H9 (cell line): ENCODE measurements at regions not wholly inside any gene's neighbourhood (a gene's known extent, or its start where the extent isn't known, plus 50 kb on each side); places are given as distances from the start of the nearest gene placed in this dataset.

Source experiments
- DNase-seq: peaks from one replicate; pipeline ENCODE4 v3.0.0-alpha.2; 2017
- H2AFZ ChIP-seq: one replicate; pipeline ENCODE4 v1.6.1; 2013; ENCODE audit warnings: mild to moderate bottlenecking, low read length, control low read depth, moderate library complexity
- H2AK5ac ChIP-seq: 2 replicates; pipeline ENCODE4 v1.6.1; 2013; ENCODE audit warnings: low read length, control low read depth, mixed read lengths; ENCODE audit not compliant: insufficient read length
- H2BK120ac ChIP-seq: one replicate; pipeline ENCODE4 v1.6.1; 2013; ENCODE audit warnings: low read depth, mild to moderate bottlenecking, low read length, control low read depth, inconsistent platforms; ENCODE audit not compliant: poor library complexity, severe bottlenecking
- H2BK12ac ChIP-seq: 2 replicates; pipeline ENCODE4 v1.6.1; 2013; ENCODE audit warnings: low read length, control low read depth, mixed read lengths, low read depth; ENCODE audit not compliant: insufficient read length
- H2BK15ac ChIP-seq: 2 replicates; pipeline ENCODE4 v1.6.1; 2013; ENCODE audit warnings: low read depth, low read length, control low read depth
- H2BK20ac ChIP-seq: one replicate; pipeline ENCODE4 v1.6.1; 2013; ENCODE audit warnings: low read depth, mild to moderate bottlenecking, low read length, control low read depth, inconsistent platforms; ENCODE audit not compliant: poor library complexity, severe bottlenecking
- H2BK5ac ChIP-seq: 2 replicates; pipeline ENCODE4 v1.6.1; 2013; ENCODE audit warnings: low read length, control low read depth, mixed read lengths; ENCODE audit not compliant: insufficient read length
- H3K14ac ChIP-seq: 2 replicates; pipeline ENCODE4 v1.6.1; 2013; ENCODE audit warnings: low read length, control low read depth; ENCODE audit not compliant: insufficient read depth
- H3K18ac ChIP-seq: 2 replicates; pipeline ENCODE4 v1.6.1; 2013; ENCODE audit warnings: low read depth, mild to moderate bottlenecking, mixed read lengths, low read length, control low read depth; ENCODE audit not compliant: insufficient read length
- H3K23ac ChIP-seq: 2 replicates; pipeline ENCODE4 v1.6.1; 2013; ENCODE audit warnings: low read length, control low read depth, mixed read lengths, low read depth; ENCODE audit not compliant: insufficient read length
- H3K23me2 ChIP-seq: 2 replicates; pipeline ENCODE4 v1.6.1; 2013; ENCODE audit warnings: low read depth, mild to moderate bottlenecking, mixed read lengths, low read length, control low read depth; ENCODE audit not compliant: insufficient read length, poor library complexity, severe bottlenecking
- H3K27ac ChIP-seq: 2 replicates; pipeline ENCODE4 v1.5.1; 2013; ENCODE audit warnings: low read length, control low read depth, mixed read lengths, low read depth; ENCODE audit not compliant: insufficient read length
- H3K27me3 ChIP-seq: 2 replicates; pipeline ENCODE4 v1.6.1; 2013; ENCODE audit warnings: low read length, control low read depth, inconsistent platforms; ENCODE audit not compliant: insufficient read depth
- H3K4ac ChIP-seq: 2 replicates; pipeline ENCODE4 v1.6.1; 2013; ENCODE audit warnings: low read depth, mild to moderate bottlenecking, control low read depth, inconsistent platforms, low read length, moderate library complexity
- H3K4me1 ChIP-seq: 2 replicates; pipeline ENCODE4 v1.6.1; 2013; ENCODE audit warnings: low read length, control low read depth, inconsistent platforms; ENCODE audit not compliant: insufficient read depth
- H3K4me2 ChIP-seq: 2 replicates; pipeline ENCODE4 v1.6.1; 2013; ENCODE audit warnings: low read length, control low read depth, mixed read lengths; ENCODE audit not compliant: insufficient read length, insufficient read depth
- H3K56ac ChIP-seq: 2 replicates; pipeline ENCODE4 v1.6.1; 2013; ENCODE audit warnings: low read depth, mild to moderate bottlenecking, mixed read lengths, low read length, control low read depth; ENCODE audit not compliant: insufficient read length
- H3K79me1 ChIP-seq: 2 replicates; pipeline ENCODE4 v1.6.1; 2013; ENCODE audit warnings: low read depth, mild to moderate bottlenecking, moderate library complexity, low read length, control low read depth, inconsistent platforms; ENCODE audit not compliant: insufficient read depth, poor library complexity, severe bottlenecking
- H3K79me2 ChIP-seq: 2 replicates; pipeline ENCODE4 v1.6.1; 2013; ENCODE audit warnings: low read length, control low read depth, inconsistent platforms; ENCODE audit not compliant: insufficient read depth
- H3K9ac ChIP-seq: 2 replicates; pipeline ENCODE4 v1.6.1; 2013; ENCODE audit warnings: low read length, control low read depth, mixed read lengths; ENCODE audit not compliant: insufficient read length; ENCODE audit errors: extremely low read depth
- H3K9me3 ChIP-seq: one replicate; pipeline ENCODE4 v1.6.1; 2013; ENCODE audit warnings: low read depth, low read length, inconsistent platforms; ENCODE audit not compliant: control insufficient read depth
- H3T11ph ChIP-seq: one replicate; pipeline ENCODE4 v1.6.1; 2013; ENCODE audit warnings: mild to moderate bottlenecking, low read length, control low read depth, inconsistent platforms
- H4K20me1 ChIP-seq: one replicate; pipeline ENCODE4 v1.6.1; 2013; ENCODE audit not compliant: control insufficient read depth, insufficient read length, insufficient read depth
- H4K5ac ChIP-seq: 2 replicates; pipeline ENCODE4 v1.6.1; 2013; ENCODE audit warnings: low read depth, mild to moderate bottlenecking, mixed read lengths, low read length, control low read depth; ENCODE audit not compliant: insufficient read length
- H4K8ac ChIP-seq: replicated peaks from 2 replicates; pipeline ENCODE4 v1.6.1; 2013; ENCODE audit warnings: low read length, control low read depth, mixed read lengths, low read depth; ENCODE audit not compliant: insufficient read length
- H4K91ac ChIP-seq: 2 replicates; pipeline ENCODE4 v1.6.1; 2013; ENCODE audit warnings: low read depth, mild to moderate bottlenecking, moderate library complexity, mixed read lengths, low read length, control low read depth; ENCODE audit not compliant: insufficient read length
- H3K27ac Mint-ChIP-seq, 3 experiments: 2 replicates in 2 of 3; 3 replicates in 1 of 3; pipeline ENCODE4 v1.8.0; 2020 to 2021; ENCODE audit warnings: mixed read lengths in 3 of 3, mild to moderate bottlenecking in 1 of 3, moderate library complexity in 1 of 3
- H3K27me3 Mint-ChIP-seq: 2 replicates; pipeline ENCODE4 v1.8.0; 2021; ENCODE audit warnings: low read depth, mild to moderate bottlenecking, moderate library complexity, mixed read lengths
- H3K36me3 Mint-ChIP-seq, 3 experiments: 2 replicates in 2 of 3; 3 replicates in 1 of 3; pipeline ENCODE4 v1.8.0; 2020 to 2021; ENCODE audit warnings: low read depth in 3 of 3, mixed read lengths in 3 of 3; ENCODE audit not compliant: insufficient read depth in 1 of 3
- H3K4me1 Mint-ChIP-seq, 2 experiments: 2 replicates each; pipeline ENCODE4 v1.8.0; 2020; ENCODE audit warnings: mixed read lengths in 2 of 2
- H3K4me3 Mint-ChIP-seq, 2 experiments: 2 replicates in 1 of 2; 3 replicates in 1 of 2; pipeline ENCODE4 v1.8.0; 2020 to 2021; ENCODE audit warnings: mild to moderate bottlenecking in 2 of 2, mixed read lengths in 2 of 2, moderate library complexity in 1 of 2
- H3K9me3 Mint-ChIP-seq, 2 experiments: 2 replicates in 1 of 2; 3 replicates in 1 of 2; pipeline ENCODE4 v1.8.0; 2020; ENCODE audit warnings: mild to moderate bottlenecking in 2 of 2, mixed read lengths in 2 of 2, moderate library complexity in 1 of 2
- CTCF ChIP-seq: fragments of 200-600 bp; sonication (generic); conservative IDR thresholded peaks from 3 replicates; pipeline ENCODE4 v1.8.0; 2021; ENCODE audit warnings: antibody characterized with exemption, mild to moderate bottlenecking
- WGBS: extraction: QIAGEN DNeasy Blood & Tissue Kit; methylation state at CpG from one replicate; pipeline ENCODE4 v1.1.7; 2013; ENCODE audit warnings: missing lambda C conversion rate, low lambda C conversion rate, mixed read lengths; ENCODE audit not compliant: insufficient read length; ENCODE audit errors: extremely low coverage; 5-methylcytosine and 5-hydroxymethylcytosine counted together

DNA sequence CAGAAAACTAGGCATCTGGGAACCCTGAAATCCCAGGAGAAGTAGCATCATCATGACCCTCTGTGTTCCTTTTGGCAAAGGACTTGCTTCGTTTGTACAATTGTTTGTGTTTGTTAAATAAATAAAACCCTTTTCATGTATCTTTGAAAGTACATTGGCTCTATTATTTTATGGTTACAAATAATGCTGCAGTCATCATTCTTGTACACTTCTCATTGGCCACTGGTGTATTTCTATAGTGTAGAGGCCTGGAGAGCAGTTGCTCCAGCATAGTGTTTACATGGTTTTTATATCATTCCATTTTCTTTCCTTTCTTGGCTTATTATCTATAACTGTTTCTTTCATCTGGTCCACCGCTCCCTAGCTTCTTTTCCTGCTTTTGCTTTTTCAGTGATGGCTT lies 253.3 kb downstream of the FAM72C start:
- Histone ChIP-seq H3T11ph (no peak overlapping the region), H2BK12ac (no peak overlapping the region), H3K79me2 (no peaks in the 10 kb centered on the region), H3K27ac (no peak overlapping the region), H2BK15ac (no peak overlapping the region), H2AK5ac (no peak overlapping the region), H4K91ac (no peak overlapping the region), H3K18ac (no peak overlapping the region), H4K5ac (no peak overlapping the region), H2BK120ac (no peak overlapping the region), H4K8ac (no peak overlapping the region), H2AFZ (no peak overlapping the region), H3K27me3 (no peaks in the 10 kb centered on the region), H4K20me1 (no peaks in the 10 kb centered on the region), H3K23me2 (no peaks in the 10 kb centered on the region), H3K14ac (no peak overlapping the region), H3K9me3 (peaks cover 66% of the 10 kb centered on the region), H3K9ac (no peak overlapping the region), H3K79me1 (no peaks in the 10 kb centered on the region), H3K4ac (no peak overlapping the region), H2BK5ac (no peak overlapping the region), H2BK20ac (no peak overlapping the region), H3K4me1 (no peaks in the 10 kb centered on the region), H3K4me2 (no peak overlapping the region), H3K23ac (no peak overlapping the region), H3K56ac (no peak overlapping the region)
- peaks cover 92 to 97% of the 10 kb centered on the region in 2 experiments for H3K9me3 Mint-ChIP-seq
- peaks cover 5 to 27% (median 26%) of the 10 kb centered on the region in 3 experiments for H3K36me3 Mint-ChIP-seq
- H3K27me3 Mint-ChIP-seq = peaks cover 10% of the 10 kb centered on the region
- no CpG with 5 or more reads among the region's 2 CpGs for WGBS
- DNase-seq = no peak
- H3K4me1 Mint-ChIP-seq = no peaks in the 10 kb centered on the region
- no peak overlapping the region for H3K27ac Mint-ChIP-seq
- no peak for TF ChIP-seq CTCF
- H3K4me3 Mint-ChIP-seq = no peak overlapping the region; a peak in 1 of 5 replicates
